OCI-LY3 (cell line): ENCODE measurements at regions not wholly inside any gene's neighbourhood (a gene's known extent, or its start where the extent isn't known, plus 50 kb on each side); places are given as distances from the start of the nearest gene placed in this dataset.
"Not testable (repeated sequence)": the region's sequence is repeated elsewhere in the genome, so short reads cannot be mapped to it uniquely, and the experiment has no call there.

ENCODE experiments used
- H2AFZ ChIP-seq: fragments of 200-600, 300-600 bp; shearing (Covaris generic); 2 replicates; pipeline ENCODE4 v1.6.0; 2014; ENCODE audit warnings: antibody characterized with exemption, low read depth, low read length
- H3K27ac ChIP-seq: fragments of 200-600, 300-600 bp; sonication (generic); 2 replicates; pipeline ENCODE4 v1.5.1; 2014; ENCODE audit warnings: mild to moderate bottlenecking, low read length, moderate library complexity, mixed read lengths
- H3K27me3 ChIP-seq: fragments of 200-600, 300-600 bp; sonication (generic); 2 replicates; pipeline ENCODE4 v1.6.1; 2014; ENCODE audit warnings: low read depth, low read length, mixed read lengths
- H3K36me3 ChIP-seq: fragments of 200-600, 300-600 bp; sonication (generic); replicated peaks from 2 replicates; pipeline ENCODE3; 2014; ENCODE audit warnings: low read depth, low read length, mixed read lengths
- H3K4me1 ChIP-seq: fragments of 300-600, 200-600 bp; sonication (generic); 2 replicates; pipeline ENCODE4 v1.6.1; 2014; ENCODE audit warnings: low read length, mixed read lengths
- H3K4me2 ChIP-seq: fragments of 200-600, 300-600 bp; sonication (generic); 2 replicates; pipeline ENCODE4 v1.6.1; 2014; ENCODE audit warnings: low read length, mixed read lengths
- H3K4me3 ChIP-seq: fragments of 300-600, 200-600 bp; sonication (generic); 2 replicates; pipeline ENCODE4 v1.5.1; 2014; ENCODE audit warnings: antibody characterized with exemption, mild to moderate bottlenecking, low read length, moderate library complexity
- H3K79me2 ChIP-seq: fragments of 300-600, 200-600 bp; shearing (Covaris generic); 2 replicates; pipeline ENCODE4 v1.6.1; 2014; ENCODE audit warnings: mild to moderate bottlenecking, low read length, mixed read lengths
- H3K9ac ChIP-seq: fragments of 300-600, 200-600 bp; shearing (Covaris generic); 2 replicates; pipeline ENCODE4 v1.6.0; 2014; ENCODE audit warnings: mild to moderate bottlenecking, low read length, moderate library complexity
- H3K9me3 ChIP-seq: fragments of 200-600, 300-600 bp; shearing (Covaris generic); 2 replicates; pipeline ENCODE4 v1.6.1; 2014; ENCODE audit warnings: low read length, mixed read lengths; ENCODE audit not compliant: insufficient read depth
- H4K20me1 ChIP-seq: fragments of 200-600, 300-600 bp; sonication (generic); 2 replicates; pipeline ENCODE4 v1.6.1; 2016; ENCODE audit warnings: low read length, mixed read lengths; ENCODE audit not compliant: insufficient read depth
- EZH2phosphoT487 ChIP-seq: fragments of 200-600 bp; shearing (Covaris generic); IDR thresholded peaks from 2 replicates; pipeline ENCODE4 v1.6.1; 2018; ENCODE audit warnings: antibody characterized with exemption, mixed run types, low read depth
- TF ChIP-seq, protein P1 (sequence below): fragments of 200-600, 300-600 bp; sonication (generic); IDR thresholded peaks from 2 replicates; pipeline ENCODE4 v1.5.1; 2014; ENCODE audit warnings: antibody characterized with exemption, low read length, low read depth

DNA sequence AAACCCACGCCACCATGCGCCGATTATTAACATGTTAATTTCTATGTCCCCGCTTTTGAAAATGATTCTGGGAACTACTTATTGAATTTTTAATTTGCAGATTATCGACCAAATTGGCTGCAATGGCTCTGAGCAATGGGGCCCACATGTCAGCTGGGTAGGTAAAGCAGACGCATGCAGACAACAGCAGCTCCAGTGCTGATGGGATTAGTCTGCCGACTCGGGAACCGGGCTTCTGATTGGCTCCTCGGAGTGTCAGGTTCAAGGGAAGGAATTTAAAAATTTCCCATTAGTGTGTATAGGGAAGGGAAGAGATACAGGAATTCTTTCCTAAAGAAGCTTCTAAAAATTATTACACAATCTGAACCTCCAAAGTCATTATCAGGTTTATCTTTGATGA is 77.4 kb upstream of the PPARGC1A start:
- H3K9ac ChIP-seq = no peak overlapping the region

DNA sequence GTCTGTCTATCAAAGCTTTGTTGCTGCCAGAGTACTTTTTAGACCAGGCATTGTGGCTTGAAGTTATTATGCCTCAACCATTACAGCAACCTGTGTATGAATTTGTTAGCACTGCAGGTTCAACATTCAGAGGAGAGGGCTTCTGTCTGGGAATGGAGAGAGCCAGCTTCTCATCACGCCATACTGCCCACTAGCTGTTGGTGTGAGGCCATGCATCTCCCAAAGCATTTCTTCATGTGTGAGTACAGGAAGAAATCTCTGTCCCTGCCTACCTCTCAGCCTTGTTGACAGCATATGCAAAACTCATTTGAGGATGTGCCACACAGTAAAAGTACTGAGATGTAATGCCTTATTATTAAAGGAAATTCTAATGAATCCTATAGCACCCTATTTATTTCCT is 76.9 kb upstream of the PPARGC1A start:
- Histone ChIP-seq H3K9ac (no peak overlapping the region), H3K4me2 (no peak overlapping the region), H3K4me3 (no peak overlapping the region), H3K4me1 (no peaks in the 10 kb centered on the region), H3K36me3 (no peaks in the 10 kb centered on the region), H2AFZ (no peak overlapping the region), H3K9me3 (no peaks in the 10 kb centered on the region), H4K20me1 (no peaks in the 10 kb centered on the region), H3K27ac (no peak overlapping the region), H3K79me2 (no peaks in the 10 kb centered on the region), H3K27me3 (peaks cover 3% of the 10 kb centered on the region; the same call in 1 of the 2 replicates)
- TF ChIP-seq EZH2phosphoT487 = no peak
- TF ChIP-seq, protein P1, sequence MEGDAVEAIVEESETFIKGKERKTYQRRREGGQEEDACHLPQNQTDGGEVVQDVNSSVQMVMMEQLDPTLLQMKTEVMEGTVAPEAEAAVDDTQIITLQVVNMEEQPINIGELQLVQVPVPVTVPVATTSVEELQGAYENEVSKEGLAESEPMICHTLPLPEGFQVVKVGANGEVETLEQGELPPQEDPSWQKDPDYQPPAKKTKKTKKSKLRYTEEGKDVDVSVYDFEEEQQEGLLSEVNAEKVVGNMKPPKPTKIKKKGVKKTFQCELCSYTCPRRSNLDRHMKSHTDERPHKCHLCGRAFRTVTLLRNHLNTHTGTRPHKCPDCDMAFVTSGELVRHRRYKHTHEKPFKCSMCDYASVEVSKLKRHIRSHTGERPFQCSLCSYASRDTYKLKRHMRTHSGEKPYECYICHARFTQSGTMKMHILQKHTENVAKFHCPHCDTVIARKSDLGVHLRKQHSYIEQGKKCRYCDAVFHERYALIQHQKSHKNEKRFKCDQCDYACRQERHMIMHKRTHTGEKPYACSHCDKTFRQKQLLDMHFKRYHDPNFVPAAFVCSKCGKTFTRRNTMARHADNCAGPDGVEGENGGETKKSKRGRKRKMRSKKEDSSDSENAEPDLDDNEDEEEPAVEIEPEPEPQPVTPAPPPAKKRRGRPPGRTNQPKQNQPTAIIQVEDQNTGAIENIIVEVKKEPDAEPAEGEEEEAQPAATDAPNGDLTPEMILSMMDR = peak; percentile 34

More for the DNA sequence above, 77.4 kb upstream of the PPARGC1A start:
- H3K4me3 ChIP-seq = no peak overlapping the region
- TF ChIP-seq, protein P1 = no peak
- no peak for TF ChIP-seq EZH2phosphoT487
- H3K27me3 ChIP-seq = peaks cover 3% of the 10 kb centered on the region; the same call in 1 of the 2 replicates
- no peaks in the 10 kb centered on the region for H3K9me3 ChIP-seq
- no peaks in the 10 kb centered on the region for H3K36me3 ChIP-seq
- H3K4me2 ChIP-seq = no peak overlapping the region
- no peaks in the 10 kb centered on the region for H4K20me1 ChIP-seq
- no peak overlapping the region for H2AFZ ChIP-seq
- H3K27ac ChIP-seq = no peak overlapping the region
- H3K79me2 ChIP-seq = no peaks in the 10 kb centered on the region
- no peaks in the 10 kb centered on the region for H3K4me1 ChIP-seq

DNA sequence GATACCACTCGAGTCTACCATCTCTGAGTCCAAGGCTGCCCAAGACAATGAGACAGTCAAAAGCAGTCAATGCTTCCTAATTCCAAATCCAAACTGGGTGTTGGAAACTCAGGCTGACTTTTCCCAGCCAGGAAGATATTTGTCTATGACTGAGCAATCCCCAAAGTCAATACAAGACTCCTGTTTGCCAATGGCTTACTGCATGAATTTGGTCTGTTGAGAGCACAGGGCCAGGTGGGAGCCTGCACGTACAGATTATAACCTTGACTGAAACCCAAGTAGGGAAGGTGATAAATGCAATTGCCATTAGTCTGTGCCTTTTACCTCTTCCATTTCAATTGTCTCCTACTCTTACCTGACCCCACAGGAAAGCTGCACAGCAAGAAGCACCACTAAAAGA is 72.6 kb upstream of the PPARGC1A start:
- Histone ChIP-seq H4K20me1 (no peaks in the 10 kb centered on the region), H3K4me2 (no peak overlapping the region), H3K27ac (no peak overlapping the region), H3K4me3 (no peak overlapping the region), H3K9ac (no peak overlapping the region), H3K4me1 (no peaks in the 10 kb centered on the region), H3K36me3 (no peaks in the 10 kb centered on the region), H3K79me2 (no peaks in the 10 kb centered on the region), H2AFZ (no peak overlapping the region), H3K27me3 (peaks cover 3% of the 10 kb centered on the region; the same call in 1 of the 2 replicates), H3K9me3 (no peaks in the 10 kb centered on the region)
- TF ChIP-seq, protein P1 = no peak
- TF ChIP-seq EZH2phosphoT487 = no peak

DNA sequence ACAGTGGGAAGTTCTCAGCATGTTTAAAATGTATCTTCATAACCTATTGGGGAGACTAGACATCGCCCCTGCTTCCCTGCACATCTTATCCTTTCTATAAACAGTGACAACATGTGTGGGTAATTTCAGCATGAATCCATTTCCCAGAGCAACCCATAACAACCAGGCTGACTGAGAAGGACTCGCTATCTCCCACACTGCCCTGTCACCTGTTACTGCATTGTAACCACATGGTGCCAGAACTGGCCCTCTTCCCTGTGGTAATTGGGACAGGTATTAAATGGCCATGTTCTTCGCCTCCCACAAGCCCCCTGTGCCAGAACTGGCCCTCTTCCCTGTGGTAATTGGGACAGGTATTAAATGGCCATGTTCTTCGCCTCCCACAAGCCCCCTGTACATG is 71.5 kb upstream of the PPARGC1A start:
- not testable (repeated sequence) for H2AFZ ChIP-seq, H3K79me2 ChIP-seq, H3K4me3 ChIP-seq

More for the DNA sequence above, 71.5 kb upstream of the PPARGC1A start:
- not testable (repeated sequence) for H3K4me2 ChIP-seq, H3K36me3 ChIP-seq, H3K27ac ChIP-seq, H3K9ac ChIP-seq, H3K27me3 ChIP-seq, H3K9me3 ChIP-seq, H4K20me1 ChIP-seq, H3K4me1 ChIP-seq
